Right lobe of liver (tissue), 6 donors: ENCODE measurements at regions not wholly inside any gene's neighbourhood (a gene's known extent, or its start where the extent isn't known, plus 50 kb on each side); places are given as distances from the start of the nearest gene placed in this dataset.
A peak's percentile ranks its signal among the peaks of the same experiment; 100 is the strongest.

Source experiments
- ATAC-seq, 4 donors: fragments of 200-7000 bp; cut with Tn5 transposase; one replicate each; pipeline ENCODE4 v1.9.1; 2020; ENCODE audit warnings: mild to moderate bottlenecking in 4 of 4, moderate library complexity in 4 of 4
- DNase-seq, 3 donors: peaks; one replicate each; pipeline ENCODE4 v3.0.0-alpha.2; 2020
- H3K27ac ChIP-seq, 3 donors: fragments of 200-600 bp; one replicate each; pipeline ENCODE4 v1.8.0; 2022
- H3K27me3 ChIP-seq, 2 donors: fragments of 200-600 bp; one replicate each; pipeline ENCODE4 v1.8.0; 2022
- H3K36me3 ChIP-seq, 4 donors: fragments of 200-600 bp; sonication (generic) in 1 of 4; one replicate each; pipeline versions ENCODE4 v1.5.1 to v1.8.0; 2017 to 2022; ENCODE audit warnings: control low read depth in 1 of 4
- H3K4me1 ChIP-seq, 4 donors: fragments of 200-600 bp; sonication (generic) in 1 of 4; one replicate each; pipeline versions ENCODE4 v1.5.1 to v1.8.0; 2017 to 2022; ENCODE audit warnings: control low read depth in 1 of 4
- H3K4me3 ChIP-seq, 3 donors: fragments of 200-600 bp; one replicate each; pipeline ENCODE4 v1.8.0; 2022
- H3K9me3 ChIP-seq, 4 donors: fragments of 200-600 bp; sonication (generic) in 1 of 4; one replicate each; pipeline versions ENCODE4 v1.5.1 to v1.8.0; 2017 to 2022; ENCODE audit warnings: control low read depth in 1 of 4
- POLR2A ChIP-seq: fragments of 450-650 bp; IDR thresholded peaks from one replicate; pipeline ENCODE4 v1.6.1; 2017; ENCODE audit warnings: antibody characterized with exemption, mild to moderate bottlenecking
- WGBS: methylation state at CpG from one replicate; pipeline ENCODE4 v1.1.6; 2018; ENCODE audit warnings: low coverage, low lambda C conversion rate; ENCODE audit not compliant: insufficient coverage; ENCODE audit errors: missing lambda C conversion rate; 5-methylcytosine and 5-hydroxymethylcytosine counted together
- intact Hi-C, 2 donors: fragments of 100-400 bp; cut with DNase I; formaldehyde crosslinking; loops; one replicate each; pipeline versions ENCODE4 v1.11.2 to v1.14.1; 2022
- TF ChIP-seq, protein P1 (sequence below), 4 donors: fragments of 200-600 bp in 3 of 4; fragments of 450-650 bp in 1 of 4; IDR thresholded peaks; one replicate each; pipeline versions ENCODE4 v1.5.1 to v1.8.0; 2016 to 2022; ENCODE audit warnings: antibody characterized with exemption in 4 of 4, mild to moderate bottlenecking in 2 of 4
- donor health status: DM: no; HTN: yes; CAD: no.
- donor health status: DM: no; HTN: no; CAD: no.
- donor health status: DM: no; HTN: no; CAD: no.
- donor health status: DM: no; HTN: yes; CAD: no.
- donor health status: DM: no; HTN: yes; CAD: no.

DNA sequence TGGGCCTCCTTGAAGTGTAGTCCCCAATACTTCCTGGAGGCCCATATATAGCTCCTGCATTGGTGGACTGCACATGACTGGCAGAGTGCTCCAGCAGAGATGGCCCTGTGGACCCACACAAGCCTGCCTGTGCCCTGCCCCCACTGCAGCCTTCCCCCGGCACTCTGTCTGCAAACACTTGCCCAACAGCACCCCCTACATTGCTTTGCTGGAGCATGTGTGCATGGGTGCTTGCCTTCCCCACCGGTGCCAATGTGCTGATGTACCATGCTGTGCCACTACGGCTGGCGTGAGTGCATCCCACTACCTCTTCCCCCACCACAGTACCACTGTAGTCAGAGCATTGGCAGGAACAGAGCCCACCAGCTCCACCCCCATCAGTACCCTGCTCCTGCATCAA, 563.6 kb upstream of the CTNND2 start:
- no peaks in the 10 kb centered on the region for H3K36me3 ChIP-seq
- DNase-seq: no peak
- H3K27ac ChIP-seq: no peak overlapping the region
- ATAC-seq: peak in 1 of 4 donors; percentile 32
- H3K4me1 ChIP-seq: no peaks in the 10 kb centered on the region
- intact Hi-C loops: no loop called here
- H3K4me3 ChIP-seq: no peak overlapping the region
- H3K27me3 ChIP-seq: no peaks in the 10 kb centered on the region
- no peak for TF ChIP-seq POLR2A
- TF ChIP-seq, protein P1, sequence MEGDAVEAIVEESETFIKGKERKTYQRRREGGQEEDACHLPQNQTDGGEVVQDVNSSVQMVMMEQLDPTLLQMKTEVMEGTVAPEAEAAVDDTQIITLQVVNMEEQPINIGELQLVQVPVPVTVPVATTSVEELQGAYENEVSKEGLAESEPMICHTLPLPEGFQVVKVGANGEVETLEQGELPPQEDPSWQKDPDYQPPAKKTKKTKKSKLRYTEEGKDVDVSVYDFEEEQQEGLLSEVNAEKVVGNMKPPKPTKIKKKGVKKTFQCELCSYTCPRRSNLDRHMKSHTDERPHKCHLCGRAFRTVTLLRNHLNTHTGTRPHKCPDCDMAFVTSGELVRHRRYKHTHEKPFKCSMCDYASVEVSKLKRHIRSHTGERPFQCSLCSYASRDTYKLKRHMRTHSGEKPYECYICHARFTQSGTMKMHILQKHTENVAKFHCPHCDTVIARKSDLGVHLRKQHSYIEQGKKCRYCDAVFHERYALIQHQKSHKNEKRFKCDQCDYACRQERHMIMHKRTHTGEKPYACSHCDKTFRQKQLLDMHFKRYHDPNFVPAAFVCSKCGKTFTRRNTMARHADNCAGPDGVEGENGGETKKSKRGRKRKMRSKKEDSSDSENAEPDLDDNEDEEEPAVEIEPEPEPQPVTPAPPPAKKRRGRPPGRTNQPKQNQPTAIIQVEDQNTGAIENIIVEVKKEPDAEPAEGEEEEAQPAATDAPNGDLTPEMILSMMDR (IDR thresholded peaks at IDR 0.05): no peak
- no CpG with 5 or more reads among the region's 4 CpGs for WGBS
- H3K9me3 ChIP-seq: no peaks in the 10 kb centered on the region

DNA sequence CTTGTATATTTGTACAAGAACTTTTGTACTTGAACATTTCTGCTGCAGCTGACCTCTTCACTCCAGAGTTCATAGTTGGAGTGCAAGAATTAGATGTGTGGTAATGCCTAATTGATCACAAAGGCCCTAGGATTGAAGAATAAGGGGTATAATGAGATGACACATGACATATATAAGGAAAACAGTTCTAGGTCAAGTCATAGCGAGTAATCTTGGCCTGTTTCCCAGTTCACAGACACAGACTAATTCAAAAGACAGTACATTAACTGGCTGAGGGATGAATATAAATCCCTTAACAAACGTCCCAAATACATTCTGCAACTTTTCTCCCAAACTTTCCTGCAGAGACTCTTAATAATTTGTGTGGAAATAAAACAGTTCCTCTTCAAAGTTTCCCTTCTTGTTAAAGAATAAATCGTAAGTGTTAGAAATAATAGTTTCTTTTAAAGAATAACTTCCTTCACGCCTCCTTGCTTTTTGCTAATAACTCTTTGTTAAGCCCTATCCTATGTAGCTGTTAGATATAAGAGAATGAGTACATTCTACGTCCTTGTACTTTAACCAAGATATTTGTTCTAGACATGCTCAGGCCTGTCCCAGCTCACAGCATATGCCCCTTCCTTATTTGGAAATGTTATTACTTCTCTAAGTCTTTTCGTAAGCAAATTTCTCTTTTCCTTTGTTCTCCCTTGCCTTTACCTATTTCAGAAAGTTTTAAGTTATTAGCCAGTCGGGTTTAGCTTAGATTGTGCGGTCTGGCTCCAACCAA, 556.4 kb upstream of the CTNND2 start:
- no peak overlapping the region for H3K27ac ChIP-seq
- WGBS: 56% methylated on average over 8 of the region's 8 CpGs
- no peak for ATAC-seq
- TF ChIP-seq POLR2A: no peak
- TF ChIP-seq, protein P1 (IDR thresholded peaks at IDR 0.05): no peak
- no peak overlapping the region for H3K4me3 ChIP-seq
- H3K9me3 ChIP-seq: no peaks in the 10 kb centered on the region
- no peaks in the 10 kb centered on the region for H3K4me1 ChIP-seq
- no peaks in the 10 kb centered on the region for H3K36me3 ChIP-seq
- H3K27me3 ChIP-seq: no peaks in the 10 kb centered on the region
- DNase-seq: no peak
- intact Hi-C loops: no loop called here

DNA sequence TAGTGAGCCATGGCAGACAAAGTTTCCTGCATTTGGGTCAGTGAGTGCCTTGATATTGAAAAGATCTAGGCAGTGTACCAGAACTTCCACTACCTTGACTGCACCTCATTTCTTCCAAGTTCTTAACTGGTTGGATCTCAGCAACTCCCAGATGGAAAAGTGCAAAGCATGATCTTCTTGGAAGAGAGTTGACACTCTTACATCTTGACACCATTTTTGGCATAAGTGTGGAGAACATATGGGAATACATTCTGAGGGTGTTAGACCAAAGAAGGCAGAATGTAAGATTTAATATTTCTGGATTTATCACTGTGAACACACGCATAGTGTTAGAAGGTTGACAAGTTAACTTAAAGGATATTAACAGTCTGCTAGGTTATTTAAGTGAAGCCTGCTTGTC, 555.1 kb upstream of the CTNND2 start:
- H3K4me1 ChIP-seq: no peaks in the 10 kb centered on the region
- intact Hi-C loops: no loop called here

DNA sequence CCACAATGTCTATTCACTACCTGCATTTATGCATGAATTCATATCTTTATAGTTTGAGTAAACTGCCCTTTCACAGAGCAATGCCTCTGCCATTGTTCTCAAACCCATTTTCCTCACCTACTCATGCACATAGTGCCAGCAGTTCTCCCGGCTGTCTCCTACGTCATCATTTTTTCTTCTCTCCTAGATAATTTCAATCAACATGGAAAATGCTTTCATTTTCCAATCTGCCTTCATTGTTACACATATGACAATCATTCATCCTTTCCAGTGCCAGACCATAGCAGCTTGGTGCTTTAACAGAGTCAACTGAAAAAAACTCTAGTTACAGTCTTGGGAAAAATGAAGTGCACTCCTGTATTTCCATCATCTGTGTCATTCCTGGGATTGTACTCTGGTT, 514.8 kb upstream of the CTNND2 start:
- Histone ChIP-seq H3K36me3 (no peaks in the 10 kb centered on the region), H3K27ac (no peak overlapping the region), H3K4me3 (no peak overlapping the region), H3K27me3 (no peaks in the 10 kb centered on the region), H3K9me3 (no peaks in the 10 kb centered on the region), H3K4me1 (no peaks in the 10 kb centered on the region)
- intact Hi-C loops: no loop called here
- TF ChIP-seq POLR2A: no peak
- TF ChIP-seq, protein P1 (IDR thresholded peaks at IDR 0.05): no peak
- DNase-seq: no peak
- 77% methylated on average over 2 of the region's 2 CpGs for WGBS
- ATAC-seq: no peak

More for the DNA sequence above, 555.1 kb upstream of the CTNND2 start:
- Histone ChIP-seq H3K9me3 (no peaks in the 10 kb centered on the region), H3K4me3 (no peak overlapping the region), H3K27ac (no peak overlapping the region), H3K36me3 (no peaks in the 10 kb centered on the region), H3K27me3 (no peaks in the 10 kb centered on the region)
- 100% methylated on average over 1 of the region's 1 CpG for WGBS
- ATAC-seq (no peak), DNase-seq (no peak)
- TF ChIP-seq, protein P1 (IDR thresholded peaks at IDR 0.05): no peak
- TF ChIP-seq POLR2A: no peak
